ENCODE measurements at regions not wholly inside any gene's neighbourhood (a gene's known extent, or its start where the extent isn't known, plus 50 kb on each side); places are given as distances from the start of the nearest gene placed in this dataset.

GRCh38 chr16:79543219-79543618 lies 57.3 kb downstream of the MAF start:
- no peak for FAIRE-seq

GRCh38 chr16:79542237-79542774 lies 58.2 kb downstream of the MAF start:
- FAIRE-seq = no peak

- no peak for FAIRE-seq
Observed at GRCh38 chr16:79540825-79541595, 59.5 kb downstream of the MAF start.

GRCh38 chr16:79537584-79537983 lies 63.0 kb downstream of the MAF start:
- no peak for FAIRE-seq

- FAIRE-seq = no peak
Observed at GRCh38 chr16:79536958-79537357, 63.6 kb downstream of the MAF start.

GRCh38 chr16:79535130-79535529 lies 65.4 kb downstream of the MAF start:
- FAIRE-seq = no peak

- FAIRE-seq = no peak
Observed at GRCh38 chr16:79534143-79534542, 66.4 kb downstream of the MAF start.

GRCh38 chr16:79533292-79533691 lies 67.2 kb downstream of the MAF start:
- FAIRE-seq = no peak

- no peak for FAIRE-seq
Observed at GRCh38 chr16:79532785-79533184, 67.8 kb downstream of the MAF start.

GRCh38 chr16:79532273-79532672 lies 68.3 kb downstream of the MAF start:
- FAIRE-seq = no peak

- FAIRE-seq = no peak
Observed at GRCh38 chr16:79528338-79528737, 72.2 kb downstream of the MAF start.

GRCh38 chr16:79523971-79524370 lies 76.6 kb downstream of the MAF start:
- FAIRE-seq = no peak

- no peak for FAIRE-seq
Observed at GRCh38 chr16:79519448-79519847, 81.1 kb downstream of the MAF start.

- no peak for FAIRE-seq
Observed at GRCh38 chr16:79517156-79517555, 83.4 kb downstream of the MAF start.

GRCh38 chr16:79510879-79511278 lies 89.7 kb downstream of the MAF start:
- no peak for FAIRE-seq

- FAIRE-seq = no peak
Observed at GRCh38 chr16:79509906-79510305, 90.6 kb downstream of the MAF start.

GRCh38 chr16:79509211-79509631 lies 91.3 kb downstream of the MAF start:
- FAIRE-seq = no peak

- no peak for FAIRE-seq
Observed at GRCh38 chr16:79508294-79508693, 92.2 kb downstream of the MAF start.

GRCh38 chr16:79505344-79505743 lies 95.2 kb downstream of the MAF start:
- FAIRE-seq = no peak

- no peak for FAIRE-seq
Observed at GRCh38 chr16:79503511-79503910, 97.0 kb downstream of the MAF start.

- FAIRE-seq = no peak
Observed at GRCh38 chr16:79501446-79501845, 99.1 kb downstream of the MAF start.

GRCh38 chr16:79500866-79501265 lies 99.7 kb downstream of the MAF start:
- FAIRE-seq = no peak

- no peak for FAIRE-seq
Observed at GRCh38 chr16:79500286-79500685, 100.3 kb downstream of the MAF start.

GRCh38 chr16:79498928-79499327 lies 101.6 kb downstream of the MAF start:
- FAIRE-seq = no peak
